GM18868 (cell line): ENCODE measurements at regions not wholly inside any gene's neighbourhood (a gene's known extent, or its start where the extent isn't known, plus 50 kb on each side); places are given as distances from the start of the nearest gene placed in this dataset.

Source experiments
- ATAC-seq: cut with Tn5 transposase; IDR thresholded peaks from one replicate; pipeline ENCODE4 v1.9.1; 2021; ENCODE audit warnings: mild to moderate bottlenecking, moderate library complexity; ENCODE audit not compliant: unreplicated experiment

DNA sequence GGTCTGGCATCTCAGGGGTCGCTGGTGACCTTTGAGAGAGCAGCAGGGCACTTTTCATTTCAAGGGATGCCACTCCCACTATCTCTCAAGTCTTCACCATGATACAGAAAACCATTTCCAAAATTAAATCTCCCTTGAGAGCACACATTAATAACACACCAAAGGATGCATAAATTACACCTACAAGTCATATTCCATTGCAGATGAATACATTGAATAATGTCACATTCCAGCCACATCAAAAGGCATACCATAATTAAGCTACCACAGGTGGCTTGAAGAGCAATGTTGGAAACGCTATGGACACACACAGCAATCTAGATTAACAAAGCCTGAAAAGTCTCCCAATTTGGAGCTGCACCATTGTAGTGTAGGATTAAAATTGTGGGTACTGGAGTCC, 353.3 kb upstream of the ZMIZ1 start:
- ATAC-seq = no peak

DNA sequence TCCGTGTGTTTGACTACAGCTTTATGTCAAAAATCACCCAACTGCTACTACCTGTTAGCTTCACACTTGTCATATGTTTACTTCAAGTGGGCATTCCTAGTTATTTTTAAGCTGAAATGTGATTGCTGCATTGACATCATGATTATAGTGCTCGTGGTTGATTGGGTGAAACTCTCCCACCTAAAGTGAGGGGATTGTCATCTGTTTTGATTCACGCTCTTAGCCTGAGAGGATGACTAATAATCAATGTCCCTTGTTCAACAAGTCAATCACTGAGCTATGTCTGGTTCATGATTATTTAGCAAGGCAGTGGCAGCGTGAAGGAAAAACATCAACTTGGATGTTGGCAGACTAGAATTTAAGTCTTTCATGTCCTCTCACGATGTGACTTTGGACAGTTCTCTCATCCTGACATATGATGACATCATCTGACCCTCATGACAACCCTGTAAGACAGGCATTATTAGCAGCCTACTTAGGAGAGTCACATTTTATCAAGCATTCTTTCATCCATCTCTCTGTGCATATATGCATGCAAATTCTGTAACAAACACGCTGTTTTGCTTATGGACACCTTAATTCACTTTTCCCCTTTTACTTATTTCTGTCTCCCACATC, 352.6 kb upstream of the ZMIZ1 start:
- no peak for ATAC-seq

DNA sequence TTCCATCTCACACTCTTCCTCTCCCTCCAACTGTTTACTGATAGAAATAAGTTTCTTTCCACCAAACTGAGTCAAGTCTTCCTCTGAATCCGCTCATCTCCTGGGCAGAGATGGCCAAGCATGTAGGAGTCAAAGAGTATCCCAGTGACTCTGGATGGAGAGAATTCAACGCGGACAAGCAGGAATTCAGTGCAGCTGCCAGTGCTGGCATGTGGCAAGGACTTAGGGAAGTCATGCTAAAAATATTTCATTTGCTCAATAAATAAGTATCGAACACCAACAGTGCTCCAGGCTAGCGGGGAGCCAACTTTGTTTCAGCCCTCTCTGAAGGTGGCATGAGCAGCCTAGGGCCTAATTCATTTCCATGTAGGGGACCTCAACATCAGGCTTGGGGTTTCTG, 351.6 kb upstream of the ZMIZ1 start:
- no peak for ATAC-seq

DNA sequence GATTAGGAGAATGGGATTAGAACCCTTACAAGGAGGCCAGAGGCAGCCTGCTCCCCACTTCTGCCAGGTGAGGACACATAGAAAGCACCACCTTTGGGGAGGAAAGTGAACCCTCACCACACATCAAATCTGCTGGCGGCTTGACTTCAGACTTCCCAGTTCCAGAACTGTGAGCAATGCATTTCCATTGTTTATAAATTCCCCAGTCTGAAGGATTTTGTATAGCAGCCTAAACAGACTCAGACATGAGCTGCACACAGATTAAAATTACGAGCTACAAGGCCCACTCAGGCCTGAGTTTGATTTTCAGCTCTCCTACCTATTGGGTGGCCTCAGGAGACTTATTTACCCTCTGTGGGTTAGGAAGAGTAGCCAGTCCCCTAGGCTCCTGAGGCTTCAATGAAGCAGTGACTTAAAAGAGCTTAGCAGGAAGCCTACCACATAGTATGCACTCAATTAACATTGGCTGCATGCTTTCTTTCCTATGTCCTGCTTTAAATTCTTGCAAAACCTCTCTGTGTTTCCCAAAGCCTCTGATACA, 350.7 kb upstream of the ZMIZ1 start:
- ATAC-seq = no peak

DNA sequence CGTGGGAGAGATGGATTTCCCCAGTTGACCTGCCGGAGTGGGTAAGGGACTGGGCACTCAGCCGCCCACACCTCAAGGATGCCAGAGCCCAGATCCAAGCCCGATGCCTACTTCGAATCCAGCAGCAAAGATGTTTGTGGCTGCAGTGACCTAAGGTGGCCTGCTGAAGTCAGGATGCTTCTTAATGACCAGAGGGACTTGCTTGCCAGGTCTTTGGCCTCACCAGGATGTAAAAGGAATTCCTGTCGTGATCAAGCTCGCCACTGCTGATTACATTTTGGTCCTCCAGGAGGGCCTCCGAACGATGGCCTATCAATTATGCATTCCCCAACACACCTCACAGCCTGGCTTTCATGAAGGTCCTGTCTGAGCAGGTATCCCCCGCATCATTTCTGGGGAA, 349.5 kb upstream of the ZMIZ1 start:
- ATAC-seq = no peak

DNA sequence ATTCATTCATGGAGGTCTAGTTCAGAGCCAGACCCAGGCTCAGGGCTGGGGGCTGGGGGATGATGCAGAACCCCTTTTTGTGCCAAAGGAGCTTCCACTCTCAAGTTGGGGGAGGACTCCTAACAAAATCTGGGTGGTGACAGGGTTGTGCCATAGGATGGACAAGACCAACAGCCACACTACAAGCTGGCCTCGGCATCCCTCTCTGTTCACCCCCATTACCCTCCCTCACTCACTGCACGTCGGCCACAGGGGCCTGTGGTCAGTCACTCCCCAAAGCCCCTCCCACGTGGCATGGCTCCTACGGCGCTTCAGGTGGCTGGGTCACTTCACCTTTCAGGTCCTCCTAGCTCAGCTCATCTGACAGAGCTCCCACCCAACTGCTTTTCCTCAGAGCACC, 348.7 kb upstream of the ZMIZ1 start:
- ATAC-seq = no peak

DNA sequence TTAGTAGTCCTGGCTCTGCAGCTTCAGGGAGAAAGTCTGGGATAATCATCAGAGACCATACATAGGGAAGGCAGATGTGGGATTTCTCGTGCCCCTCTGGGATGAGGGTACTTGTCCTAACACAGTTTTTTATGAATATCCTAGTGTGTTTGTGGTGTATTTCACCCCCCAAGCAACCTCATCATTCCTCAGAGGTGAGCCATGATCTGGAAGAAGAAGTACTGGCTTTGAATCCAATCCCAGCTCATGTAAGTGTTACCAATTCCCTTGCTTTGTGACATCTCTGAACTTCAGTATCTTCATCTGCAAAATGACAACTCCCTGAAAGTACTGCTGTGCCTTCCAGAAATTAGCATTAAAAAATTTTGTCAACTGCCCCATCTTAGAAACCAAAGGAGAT, 347.5 kb upstream of the ZMIZ1 start:
- no peak for ATAC-seq

DNA sequence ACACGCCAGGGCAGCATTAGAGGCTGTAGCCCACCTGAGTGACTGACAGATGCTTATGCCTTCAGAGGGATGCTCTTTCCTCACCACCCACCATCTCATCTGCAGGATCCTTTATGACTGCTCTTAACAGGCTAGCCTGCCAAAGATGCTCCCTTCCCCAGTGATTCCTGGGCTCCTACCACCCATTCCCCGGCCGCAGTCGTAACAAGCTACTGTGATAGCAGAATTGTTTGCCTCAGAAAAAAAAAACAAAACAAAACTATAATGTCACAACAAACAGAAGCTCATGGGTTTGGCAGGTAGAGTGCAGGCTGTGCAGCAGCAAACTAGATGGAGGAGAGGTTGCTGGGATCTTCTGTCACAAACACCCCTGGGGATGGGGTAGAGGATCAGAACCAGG, 343.9 kb upstream of the ZMIZ1 start:
- ATAC-seq = no peak

DNA sequence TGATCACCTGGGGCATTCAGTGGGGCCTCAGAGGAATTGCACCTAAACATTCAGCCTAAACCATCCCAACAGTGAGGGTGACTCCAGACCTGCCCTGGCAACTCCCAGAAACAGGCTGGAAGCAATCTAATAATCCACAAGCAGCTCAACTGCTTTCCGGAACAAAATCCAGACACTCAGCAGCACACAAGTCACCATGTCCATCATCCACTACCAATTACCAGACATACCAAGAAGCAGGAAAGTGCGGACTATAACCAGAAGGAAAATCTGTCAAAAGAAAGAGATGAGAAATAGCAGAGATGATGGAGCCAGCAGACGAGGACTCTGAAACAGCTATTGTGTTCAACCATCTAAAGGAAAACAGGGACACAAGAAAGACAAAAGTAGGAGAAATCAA, 342.6 kb upstream of the ZMIZ1 start:
- no peak for ATAC-seq

DNA sequence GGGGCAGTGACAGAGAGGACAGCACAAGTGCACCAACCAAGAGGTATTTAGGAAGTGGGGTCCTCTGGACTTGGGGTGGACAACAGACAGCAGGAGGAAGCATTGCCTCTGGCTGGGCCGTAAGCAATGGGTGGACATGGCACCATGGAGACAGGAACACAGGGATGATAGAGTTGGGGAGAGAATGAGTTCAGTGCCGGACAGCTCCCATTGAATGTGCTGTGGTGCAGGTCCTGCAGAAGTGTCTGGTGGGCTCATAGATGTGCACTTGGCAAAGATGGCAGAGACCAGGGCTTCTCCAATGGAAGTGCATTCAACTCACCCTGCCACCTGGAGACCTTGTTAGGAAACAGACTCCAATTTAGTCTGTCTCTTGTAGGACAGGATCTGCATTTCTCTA, 341.5 kb upstream of the ZMIZ1 start:
- no peak for ATAC-seq

DNA sequence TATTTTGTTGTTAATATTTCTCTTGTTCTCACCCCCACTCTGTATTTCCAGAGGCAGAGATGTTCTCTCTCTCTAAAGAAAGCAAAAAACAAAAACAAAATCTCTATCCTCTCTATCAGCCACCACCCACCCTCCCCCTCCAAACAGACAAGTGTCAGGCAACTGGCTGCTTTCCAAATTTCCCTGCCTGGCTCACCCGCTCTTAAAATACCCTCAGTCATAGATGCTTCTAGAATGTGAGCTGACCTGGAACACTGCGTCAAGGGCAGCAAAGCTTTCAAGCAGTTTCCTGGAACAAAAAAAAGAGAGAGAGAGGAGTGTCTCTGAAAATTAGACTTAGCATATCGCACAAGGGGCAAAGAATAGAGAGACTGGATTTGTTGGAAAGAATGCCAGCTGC, 341.0 kb upstream of the ZMIZ1 start:
- no peak for ATAC-seq

DNA sequence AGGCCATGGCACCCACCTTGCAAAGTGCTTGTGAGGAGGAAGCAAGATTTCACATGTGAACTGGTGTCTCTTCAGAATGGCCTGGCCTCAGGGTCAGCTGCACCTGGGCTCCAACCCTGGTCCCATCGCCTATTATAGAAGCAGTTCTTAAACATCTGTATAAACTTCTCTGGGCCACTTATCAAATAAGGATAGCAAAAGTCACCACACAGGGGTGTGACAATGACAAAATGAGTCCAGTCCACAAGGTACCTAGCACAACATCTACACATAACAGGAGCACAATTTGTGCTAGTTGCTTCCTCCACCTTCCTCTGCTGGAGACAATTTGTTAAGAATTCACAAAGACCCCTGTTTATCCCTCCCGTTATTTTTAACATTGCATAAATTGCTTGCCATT, 340.6 kb upstream of the ZMIZ1 start:
- ATAC-seq = no peak

DNA sequence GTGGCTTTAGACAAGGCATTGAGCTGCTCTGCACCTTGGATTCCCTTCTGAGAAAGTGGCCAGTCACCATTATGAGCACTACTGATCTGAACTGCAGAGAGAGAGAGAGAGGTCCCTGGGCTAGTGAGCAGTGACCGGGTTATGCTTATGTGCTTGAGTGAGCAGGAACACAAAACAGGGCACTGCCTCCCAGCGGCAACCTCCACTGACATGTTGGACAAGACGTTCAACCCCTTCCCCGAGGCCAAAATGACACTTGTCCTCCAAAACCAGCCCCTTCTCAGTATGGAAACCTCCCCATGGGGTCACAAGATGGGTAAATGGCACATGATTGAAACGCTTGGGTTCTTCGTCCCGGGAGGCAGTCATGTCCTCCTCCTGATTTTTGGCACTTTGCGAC, 339.4 kb upstream of the ZMIZ1 start:
- no peak for ATAC-seq

DNA sequence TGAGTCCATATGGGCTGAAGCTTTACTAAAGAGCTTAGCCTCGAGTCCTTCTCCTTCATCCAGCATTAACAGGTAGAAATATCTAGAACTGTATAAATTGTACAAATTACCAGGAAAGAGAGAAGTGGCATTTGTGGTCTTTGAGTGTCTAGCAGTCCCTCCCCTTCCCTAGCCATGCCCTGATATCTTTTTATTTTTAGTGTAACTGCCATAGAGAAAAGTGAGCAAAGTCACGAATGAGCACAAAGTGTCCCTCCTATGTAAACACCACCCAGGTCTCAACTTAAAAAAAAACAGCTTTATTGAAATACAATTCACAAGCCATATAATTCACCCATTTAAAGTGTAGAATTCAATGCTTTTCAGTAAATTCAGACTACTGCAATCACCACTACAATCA, 339.0 kb upstream of the ZMIZ1 start:
- ATAC-seq = no peak

DNA sequence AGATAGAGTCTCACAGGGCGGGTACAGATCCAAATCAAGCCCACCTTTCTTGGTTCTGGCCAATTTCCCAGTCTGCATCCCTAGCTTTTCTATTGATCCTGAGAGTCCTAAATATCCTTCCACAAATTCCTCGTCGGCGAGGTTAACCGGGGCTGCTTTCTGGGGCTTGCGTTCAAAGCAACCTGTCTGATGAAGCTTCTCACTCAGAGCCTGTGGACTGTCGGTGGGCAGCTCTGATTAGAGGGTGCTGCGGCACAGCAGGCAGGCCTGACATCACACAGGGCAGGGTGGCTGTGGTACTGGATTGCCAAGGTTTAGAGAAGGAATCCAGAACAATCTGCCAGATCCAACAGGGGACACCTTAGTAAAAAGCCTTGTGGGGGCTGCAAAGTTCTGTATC, 338.0 kb upstream of the ZMIZ1 start:
- no peak for ATAC-seq

DNA sequence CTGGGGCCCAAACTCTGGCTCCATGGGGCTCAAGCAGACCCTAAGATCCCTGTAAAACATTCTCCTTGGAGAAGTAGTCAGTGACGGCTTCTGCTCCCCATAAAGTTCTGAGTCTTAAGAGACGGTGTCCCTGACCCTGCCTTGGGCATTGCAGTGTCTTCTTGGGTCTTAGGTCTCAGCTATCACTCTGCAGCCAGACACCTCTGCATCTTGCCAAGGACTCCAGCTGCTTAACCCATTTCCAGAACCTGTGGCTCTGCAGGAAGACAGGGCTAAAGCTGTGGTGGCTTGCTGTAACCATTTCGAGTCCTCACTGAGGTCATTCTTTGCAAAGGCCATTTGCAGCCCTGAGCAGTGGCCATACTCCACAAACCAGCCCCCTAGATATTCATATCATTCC, 337.1 kb upstream of the ZMIZ1 start:
- no peak for ATAC-seq

DNA sequence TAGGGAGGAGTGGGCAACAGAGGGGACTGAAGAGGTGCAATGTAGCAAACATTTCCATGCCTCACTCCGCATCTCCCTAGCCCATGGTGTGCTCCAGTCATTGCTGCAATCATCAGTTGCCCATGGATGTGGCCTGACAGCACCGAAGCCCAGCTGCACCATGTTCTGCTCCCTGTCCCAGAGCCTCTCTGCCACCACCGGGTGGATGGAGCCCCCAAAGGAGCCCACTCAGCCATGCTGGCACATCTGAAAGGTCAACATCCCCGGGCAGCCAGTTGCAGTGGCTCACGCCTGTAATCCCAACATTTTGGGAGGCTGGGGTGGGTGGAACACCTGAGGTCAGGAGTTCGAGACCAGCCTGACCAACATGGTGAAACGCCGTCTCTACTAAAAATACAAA, 336.4 kb upstream of the ZMIZ1 start:
- ATAC-seq = no peak

DNA sequence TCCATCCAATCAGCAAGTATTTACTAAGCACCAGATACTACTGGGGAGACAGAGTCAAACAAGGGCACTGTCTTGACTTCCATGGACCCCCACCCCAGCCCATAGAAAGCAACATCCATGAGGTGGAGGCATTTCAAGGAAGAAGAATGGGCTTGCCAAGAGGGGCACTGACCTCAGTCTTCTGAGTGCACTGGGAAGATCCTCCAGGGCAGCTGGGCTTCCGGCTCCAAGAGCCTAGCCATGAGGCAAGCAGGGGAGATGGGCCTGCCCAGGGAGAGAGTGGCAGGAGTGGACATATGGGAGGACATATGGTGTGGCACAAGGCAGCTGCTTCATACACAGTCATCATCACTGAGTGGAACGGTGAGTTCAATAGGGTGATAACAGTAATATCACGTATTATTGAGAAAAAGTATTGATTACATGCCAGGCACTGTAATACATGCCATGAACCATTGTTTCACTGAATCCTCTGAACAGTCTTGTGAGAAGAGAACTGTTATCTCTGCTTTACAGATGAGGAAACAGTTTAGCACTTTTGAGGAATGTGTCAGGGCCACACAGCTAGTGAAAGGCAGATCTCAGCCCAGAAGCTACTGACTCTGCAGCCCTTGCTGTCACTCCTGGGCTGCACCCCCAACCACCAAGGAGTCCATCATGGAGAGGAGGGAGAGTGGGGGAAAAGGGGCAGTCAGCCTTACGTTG, 331.7 kb upstream of the ZMIZ1 start:
- ATAC-seq = no peak

DNA sequence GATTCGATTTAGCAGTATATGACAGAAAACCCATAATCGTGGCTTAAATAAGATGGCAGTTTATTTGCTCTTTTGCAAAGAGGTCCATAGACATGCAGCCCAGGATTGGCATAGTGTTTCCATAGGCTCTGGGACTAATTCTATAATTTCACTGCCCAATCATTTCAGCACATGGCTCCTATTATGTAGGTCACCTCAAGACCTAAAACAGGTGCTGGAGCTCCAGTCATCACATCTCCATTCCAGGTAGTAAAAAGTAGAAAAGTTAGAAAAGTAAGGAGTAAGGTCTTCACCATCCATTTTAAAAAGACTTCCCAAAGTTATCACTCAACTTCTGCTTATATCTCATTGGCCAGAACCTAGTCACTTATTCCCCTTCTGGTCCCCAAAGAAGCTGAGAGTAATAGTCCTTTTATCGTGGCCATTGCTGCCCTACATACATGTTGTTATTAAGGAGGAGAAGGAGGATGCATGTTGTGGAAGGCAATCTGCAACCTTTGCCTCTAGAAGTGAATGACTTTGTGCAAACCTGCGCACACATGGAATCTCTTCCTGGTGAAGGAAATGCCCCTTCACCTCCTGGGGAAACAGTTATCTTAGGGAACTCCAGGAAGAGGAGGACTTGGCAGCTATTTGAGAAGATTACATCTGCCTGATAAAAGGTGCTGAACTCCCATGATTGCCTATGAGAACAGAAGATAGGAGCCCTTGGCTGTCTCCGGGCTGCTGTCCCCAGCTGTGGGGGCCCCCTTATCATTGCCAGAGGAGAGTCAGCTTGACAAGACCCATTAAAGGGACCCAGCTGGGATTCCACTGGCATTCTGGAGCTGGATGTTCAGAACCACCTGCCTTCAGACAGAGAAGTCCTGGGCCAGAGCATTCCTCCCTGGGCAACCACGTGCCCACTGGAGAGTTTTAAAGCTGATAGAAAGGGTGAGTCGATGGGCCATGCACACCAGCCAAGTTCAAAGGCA, 330.6 kb upstream of the ZMIZ1 start:
- no peak for ATAC-seq

DNA sequence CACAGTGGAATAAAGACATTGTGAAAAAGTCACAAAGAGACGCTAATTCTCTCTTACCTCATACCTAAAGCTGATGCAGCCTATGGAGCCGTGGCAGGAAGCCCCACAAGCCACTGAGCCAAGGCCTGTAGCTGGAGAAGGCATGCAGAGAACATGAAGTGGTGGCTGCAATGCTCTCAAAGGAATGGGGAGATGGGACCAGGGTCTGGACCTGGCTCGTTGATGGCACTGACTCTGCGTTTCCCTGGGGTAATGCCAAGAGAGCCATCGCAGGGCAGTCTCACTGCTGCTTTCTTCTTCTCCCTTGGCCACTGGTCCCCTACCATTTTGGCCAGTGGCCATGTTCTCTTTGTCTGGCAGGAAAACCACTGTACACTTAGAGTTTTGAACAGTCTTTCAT, 329.9 kb upstream of the ZMIZ1 start:
- no peak for ATAC-seq

DNA sequence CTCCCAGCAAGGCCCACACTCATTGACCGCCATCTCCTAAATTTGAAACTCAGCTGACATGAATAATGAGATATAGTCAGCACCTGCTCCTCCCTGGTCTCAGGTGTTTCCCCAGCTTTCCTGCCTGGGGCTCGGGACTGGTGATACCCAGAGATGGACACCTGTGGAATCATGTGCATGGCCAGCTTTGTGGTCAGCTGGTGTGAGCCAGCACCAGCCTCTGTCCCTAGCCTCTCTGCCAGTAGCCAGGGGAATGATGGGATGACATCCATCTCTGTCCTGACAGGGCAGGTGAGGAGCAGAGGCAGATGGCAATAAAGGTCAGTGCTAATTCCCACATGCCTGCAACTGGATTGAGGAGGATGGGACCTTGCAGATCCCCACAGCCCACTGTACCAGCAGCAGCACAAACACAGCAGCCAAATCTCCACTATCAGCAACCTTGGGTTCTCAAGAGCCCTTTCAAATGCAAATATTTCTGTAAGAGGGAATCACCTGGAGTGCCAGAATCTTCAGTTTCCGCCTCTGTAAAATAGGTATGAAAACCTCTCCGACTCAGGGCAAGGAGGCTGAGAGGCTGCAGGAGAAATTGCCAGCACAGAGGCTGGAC, 329.2 kb upstream of the ZMIZ1 start:
- no peak for ATAC-seq
